ENCODE measurements at regions not wholly inside any gene's neighbourhood (a gene's known extent, or its start where the extent isn't known, plus 50 kb on each side); places are given as distances from the start of the nearest gene placed in this dataset.

- TF ChIP-seq MXI1 (IDR thresholded peaks at IDR 0.05; ENCODE audit: low read depth, low read length) (no peak), POLR2AphosphoS5 (IDR thresholded peaks at IDR 0.05; ENCODE audit: low read depth, low read length) (no peak), ZBTB33 (IDR thresholded peaks at IDR 0.05; ENCODE audit: borderline replicate concordance, low read depth) (no peak)
Observed at GRCh38 chr13:111950697-111951096, 116.3 kb upstream of the SOX1 start.

Measured in SK-N-SH (cell line).